ENCODE measurements at regions not wholly inside any gene's neighbourhood (a gene's known extent, or its start where the extent isn't known, plus 50 kb on each side); places are given as distances from the start of the nearest gene placed in this dataset.

DNA sequence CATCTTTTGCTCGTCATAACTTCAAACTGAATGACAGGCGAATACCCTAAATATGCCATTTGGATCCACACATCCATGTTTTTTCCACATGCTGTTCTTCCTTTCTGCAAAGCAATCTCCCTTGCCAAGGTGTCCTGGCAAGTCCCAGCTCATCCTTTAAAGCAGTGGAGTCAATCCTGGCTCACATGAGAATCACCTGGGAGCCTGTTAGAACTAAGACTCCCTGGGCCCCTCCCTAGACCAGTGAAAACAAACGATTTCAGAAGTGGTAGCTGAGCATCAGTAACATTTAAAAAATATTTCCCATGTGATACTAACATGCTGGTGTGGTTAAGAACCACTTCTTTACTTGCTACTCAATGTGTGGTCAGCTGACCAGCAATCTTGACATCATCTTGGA, 50.6 kb upstream of the PARD3B start:
- no peak for DNase-seq

DNA sequence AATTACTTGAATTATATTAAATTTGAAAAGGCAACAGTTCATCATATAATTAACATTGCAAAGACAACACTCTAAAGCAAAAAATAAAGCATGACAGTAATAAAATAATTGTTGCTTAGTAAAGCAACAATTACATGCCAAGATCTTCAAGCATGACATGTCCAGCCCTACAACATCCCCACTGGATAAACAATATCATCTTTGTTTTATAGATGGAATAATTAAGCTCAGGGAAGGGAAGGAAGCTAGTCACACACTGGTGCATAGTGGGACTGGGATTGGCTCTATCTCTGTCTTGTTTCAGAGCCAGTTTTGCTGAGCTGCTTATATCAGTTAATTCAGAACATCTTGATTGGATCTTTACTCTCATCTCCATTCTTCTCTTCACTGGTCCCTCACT, 49.9 kb upstream of the PARD3B start:
- DNase-seq: no peak
